T47D (cell line): ENCODE measurements at regions not wholly inside any gene's neighbourhood (a gene's known extent, or its start where the extent isn't known, plus 50 kb on each side); places are given as distances from the start of the nearest gene placed in this dataset.

Experiments
- DNase-seq, 2 experiments: peaks; one replicate each; pipeline versions ENCODE4 v3.0.0 to v3.0.0-alpha.2; 2011 to 2012; ENCODE audit warnings: low read depth in 1 of 2, low spot score in 1 of 2
- JUND ChIP-seq: IDR thresholded peaks from 2 replicates; pipeline ENCODE4 v1.6.1; 2012; ENCODE audit warnings: low read depth
- in situ Hi-C: cut with HindIII; loops from 2 replicates; pipeline ENCODE4 v1.10.0; 2016; ENCODE audit warnings: low sequenced_read_pairs, low pct_unique_long_range_greater_than_20kb

- no peak for TF ChIP-seq JUND
- in situ Hi-C loops = no loop called here
- DNase-seq = no peak
Measured at GRCh38 chr2:16587601-16588000, 78.0 kb downstream of the CYRIA start.

- in situ Hi-C loops = no loop called here
- DNase-seq = no peak
Measured at GRCh38 chr2:16584824-16585540, 80.7 kb downstream of the CYRIA start.

GRCh38 chr2:16584084-16584483, 81.5 kb downstream of the CYRIA start:
- DNase-seq = no peak
- TF ChIP-seq JUND = no peak
- in situ Hi-C loops = no loop called here

More at GRCh38 chr2:16584824-16585540, 80.7 kb downstream of the CYRIA start:
- TF ChIP-seq JUND = no peak

- DNase-seq = no peak
- no peak for TF ChIP-seq JUND
- in situ Hi-C loops = no loop called here
Measured at GRCh38 chr2:16581241-16581640, 84.4 kb downstream of the CYRIA start.

GRCh38 chr2:16578081-16578480, 87.6 kb downstream of the CYRIA start:
- in situ Hi-C loops = no loop called here
- no peak for TF ChIP-seq JUND
- no peak for DNase-seq

- DNase-seq = no peak
- no peak for TF ChIP-seq JUND
- in situ Hi-C loops = no loop called here
Measured at GRCh38 chr2:16570516-16570915, 95.1 kb downstream of the CYRIA start.

GRCh38 chr2:16568998-16569784, 96.4 kb downstream of the CYRIA start:
- TF ChIP-seq JUND = no peak
- in situ Hi-C loops = no loop called here
- no peak for DNase-seq

GRCh38 chr2:16566701-16567100, 98.9 kb downstream of the CYRIA start:
- TF ChIP-seq JUND = no peak
- no peak for DNase-seq
- in situ Hi-C loops = no loop called here

- no peak for TF ChIP-seq JUND
- in situ Hi-C loops = no loop called here
- no peak for DNase-seq
Measured at GRCh38 chr2:16565481-16565880, 100.2 kb downstream of the CYRIA start.

- in situ Hi-C loops = no loop called here
- DNase-seq = no peak
- no peak for TF ChIP-seq JUND
Measured at GRCh38 chr2:16561676-16562075, 104.0 kb downstream of the CYRIA start.

- in situ Hi-C loops = no loop called here
Measured at GRCh38 chr2:16561251-16561650, 104.4 kb downstream of the CYRIA start.

GRCh38 chr2:16559278-16560067, 106.2 kb downstream of the CYRIA start:
- no peak for TF ChIP-seq JUND
- DNase-seq = no peak
- in situ Hi-C loops = no loop called here

More at GRCh38 chr2:16561251-16561650, 104.4 kb downstream of the CYRIA start:
- DNase-seq = no peak
- no peak for TF ChIP-seq JUND

GRCh38 chr2:16554060-16554583, 111.5 kb downstream of the CYRIA start:
- in situ Hi-C loops = no loop called here
- no peak for TF ChIP-seq JUND
- no peak for DNase-seq
